A549 (cell line): ENCODE measurements at regions not wholly inside any gene's neighbourhood (a gene's known extent, or its start where the extent isn't known, plus 50 kb on each side); places are given as distances from the start of the nearest gene placed in this dataset.

Experiments used
- ATAC-seq, 2 experiments: fragments of 200-7000 bp in 1 of 2; fragments of >200 bp in 1 of 2; cut with Nextera tagmentation in 1 of 2; cut with Tn5 transposase in 1 of 2; 3 replicates each; pipeline versions ENCODE4 v1.8.0 to v1.9.1; 2018 to 2020; ENCODE audit warnings: mild to moderate bottlenecking in 1 of 2, moderate library complexity in 1 of 2
- CTCF ChIA-PET: fragments of 300-600 bp; sonication (Branson Sonifier 250); formaldehyde crosslinking; extraction: SDS; loops from one replicate; lab custom pipeline; 2021; ENCODE audit warnings: antibody characterized with exemption, inconsistent platforms; lab: Yijun Ruan, JAX
- POLR2A ChIA-PET: fragments of 350-600 bp; formaldehyde crosslinking; extraction: SDS; loops from one replicate; lab custom pipeline; 2021; ENCODE audit warnings: antibody characterized with exemption, inconsistent platforms; lab: Yijun Ruan, JAX
- DNase-seq, 2 experiments: peaks; one replicate each; pipeline versions ENCODE4 v3.0.0 to v3.0.0-alpha.2; 2011 to 2016; ENCODE audit warnings: low read depth in 1 of 2, low spot score in 1 of 2
- FAIRE-seq: peaks from 2 replicates; lab custom pipeline; 2011; peaks lifted over from hg19 to GRCh38; lab: Jason Lieb, UNC
- H3K27ac ChIP-seq, 2 experiments: fragments of >200 bp; sonication (Bioruptor Twin); formaldehyde crosslinking; 3 replicates each; pipeline ENCODE4 v1.5.1; 2016 to 2017
- H3K4me1 ChIP-seq: fragments of >200 bp; sonication (Bioruptor Twin); formaldehyde crosslinking; 3 replicates; pipeline ENCODE4 v1.6.1; 2016
- H3K4me2 ChIP-seq: fragments of >200 bp; sonication (Bioruptor Twin); formaldehyde crosslinking; 3 replicates; pipeline ENCODE4 v1.6.1; 2016
- H3K4me3 ChIP-seq: fragments of >200 bp; sonication (Bioruptor Twin); formaldehyde crosslinking; 3 replicates; pipeline ENCODE4 v1.5.1; 2016
- H3K9me3 ChIP-seq: fragments of >200 bp; sonication (Bioruptor Twin); formaldehyde crosslinking; 3 replicates; pipeline ENCODE4 v1.6.1; 2016
- ATOH8 ChIP-seq: fragments of 250-450 bp; sonication (Bioruptor Pico); IDR thresholded peaks from 2 replicates; pipeline ENCODE4 v1.5.0; 2020; ENCODE audit warnings: low read depth, mild to moderate bottlenecking, moderate library complexity
- CBX2 ChIP-seq: fragments of 200-600 bp; sonication (generic); IDR thresholded peaks from 2 replicates; pipeline ENCODE4 v1.6.1; 2016; ENCODE audit warnings: low read depth, mild to moderate bottlenecking, borderline replicate concordance
- CEBPB ChIP-seq, 2 experiments: fragments of >200 bp in 1 of 2; sonication (Bioruptor Twin) in 1 of 2; formaldehyde crosslinking in 1 of 2; IDR thresholded peaks; 2 replicates each; pipeline ENCODE4 v1.6.1; 2012 to 2016
- CHD4 ChIP-seq: fragments of 200-600 bp; sonication (generic); IDR thresholded peaks from 2 replicates; pipeline ENCODE4 v1.6.1; 2016; ENCODE audit warnings: antibody characterized with exemption, mild to moderate bottlenecking, borderline replicate concordance
- CTCF ChIP-seq: fragments of >200 bp; sonication (Bioruptor Twin); formaldehyde crosslinking; IDR thresholded peaks from 3 replicates; pipeline ENCODE4 v1.5.1; 2016
- E2F6 ChIP-seq: IDR thresholded peaks from 2 replicates; pipeline ENCODE4 v1.6.1; 2012; ENCODE audit warnings: low read depth, borderline replicate concordance
- EP300 ChIP-seq, 2 experiments: fragments of >200 bp; sonication (Bioruptor Twin); formaldehyde crosslinking; IDR thresholded peaks; 2 replicates in 1 of 2; 3 replicates in 1 of 2; pipeline ENCODE4 v1.6.1; 2016 to 2017
- ESRRA ChIP-seq: fragments of 150-350 bp; IDR thresholded peaks from 2 replicates; pipeline ENCODE4 v1.6.1; 2014; ENCODE audit warnings: mild to moderate bottlenecking, low read length, borderline replicate concordance
- FOSB ChIP-seq: fragments of 250-450 bp; sonication (Bioruptor Pico); IDR thresholded peaks from 2 replicates; pipeline ENCODE4 v1.5.0; 2020; ENCODE audit warnings: mild to moderate bottlenecking, moderate library complexity
- FOSL2 ChIP-seq, 2 experiments: fragments of 450-650 bp in 1 of 2; fragments of >200 bp in 1 of 2; sonication (Bioruptor Twin) in 1 of 2; formaldehyde crosslinking; IDR thresholded peaks; 2 replicates each; pipeline versions ENCODE4 v1.5.0 to v1.6.1; 2016 to 2020; ENCODE audit warnings: mild to moderate bottlenecking in 1 of 2, moderate library complexity in 1 of 2
- HEYL ChIP-seq: fragments of 250-450 bp; sonication (Bioruptor Pico); IDR thresholded peaks from 2 replicates; pipeline ENCODE4 v1.8.0; 2021; ENCODE audit warnings: mild to moderate bottlenecking, moderate library complexity
- HOXA7 ChIP-seq: fragments of 250-450 bp; sonication (Bioruptor Pico); IDR thresholded peaks from 2 replicates; pipeline ENCODE4 v1.5.0; 2020; ENCODE audit warnings: mild to moderate bottlenecking, moderate library complexity
- HOXB13 ChIP-seq: fragments of 250-450 bp; sonication (Bioruptor Pico); IDR thresholded peaks from 2 replicates; pipeline ENCODE4 v1.5.0; 2020; ENCODE audit warnings: low read depth, mild to moderate bottlenecking, moderate library complexity
- HOXB5 ChIP-seq: fragments of 250-450 bp; sonication (Bioruptor Pico); IDR thresholded peaks from 2 replicates; pipeline ENCODE4 v1.5.0; 2020; ENCODE audit warnings: mild to moderate bottlenecking, moderate library complexity
- JUN ChIP-seq, 2 experiments: fragments of >200 bp; sonication (Bioruptor Twin); formaldehyde crosslinking; IDR thresholded peaks; 2 replicates in 1 of 2; 3 replicates in 1 of 2; pipeline ENCODE4 v1.6.1; 2016 to 2017
- MAX ChIP-seq: IDR thresholded peaks from 2 replicates; pipeline ENCODE4 v1.6.1; 2012
- MYC ChIP-seq: IDR thresholded peaks from 2 replicates; pipeline ENCODE4 v1.6.1; 2012; ENCODE audit warnings: mild to moderate bottlenecking, inconsistent platforms, low read length, improper control_type of control experiment, borderline replicate concordance
- NPAS2 ChIP-seq: fragments of 250-450 bp; sonication (Bioruptor Pico); IDR thresholded peaks from 2 replicates; pipeline ENCODE4 v1.8.0; 2022; ENCODE audit warnings: mild to moderate bottlenecking, moderate library complexity, borderline replicate concordance
- NR3C1 ChIP-seq: fragments of >200 bp; sonication (Bioruptor Twin); formaldehyde crosslinking; IDR thresholded peaks from 3 replicates; pipeline ENCODE4 v1.6.1; 2017
- POLR2A ChIP-seq: IDR thresholded peaks from 2 replicates; pipeline ENCODE4 v1.6.1; 2012; ENCODE audit warnings: mild to moderate bottlenecking, low read length
- POLR2AphosphoS2 ChIP-seq: conservative IDR thresholded peaks from 2 replicates; pipeline ENCODE4 v1.6.1; 2012; ENCODE audit warnings: low read length, improper control_type of control experiment, inconsistent platforms
- RAD21 ChIP-seq, 2 experiments: fragments of >200 bp in 1 of 2; sonication (Bioruptor Twin) in 1 of 2; formaldehyde crosslinking in 1 of 2; IDR thresholded peaks in 1 of 2; conservative IDR thresholded peaks in 1 of 2; 2 replicates in 1 of 2; 3 replicates in 1 of 2; pipeline ENCODE4 v1.6.1; 2012 to 2018; ENCODE audit warnings: inconsistent platforms in 1 of 2
- RARB ChIP-seq: fragments of 250-450 bp; sonication (Bioruptor Pico); IDR thresholded peaks from 2 replicates; pipeline ENCODE4 v1.8.0; 2021; ENCODE audit warnings: mild to moderate bottlenecking, moderate library complexity
- RNF2 ChIP-seq: fragments of 200-600 bp; sonication (generic); IDR thresholded peaks from 2 replicates; pipeline ENCODE4 v1.6.1; 2016; ENCODE audit warnings: low read depth, mild to moderate bottlenecking, antibody characterized with exemption, moderate library complexity, borderline replicate concordance
- SREBF2 ChIP-seq: fragments of 450-650 bp; IDR thresholded peaks from 2 replicates; pipeline ENCODE4 v1.6.1; 2014; ENCODE audit warnings: mild to moderate bottlenecking, moderate library complexity
- TP53 ChIP-seq: fragments of 250-450 bp; sonication (Bioruptor Pico); IDR thresholded peaks from 2 replicates; pipeline ENCODE4 v1.5.0; 2021; ENCODE audit warnings: mild to moderate bottlenecking, moderate library complexity
- ZFP36 ChIP-seq: fragments of 450-650 bp; IDR thresholded peaks from 2 replicates; pipeline ENCODE4 v1.6.1; 2014; ENCODE audit warnings: borderline replicate concordance; ENCODE audit not compliant: partially characterized antibody
- ZSCAN20 ChIP-seq: fragments of 250-450 bp; sonication (Bioruptor Pico); IDR thresholded peaks from 2 replicates; pipeline ENCODE4 v1.8.0; 2022; ENCODE audit warnings: mild to moderate bottlenecking, moderate library complexity
- WGBS: methylation state at CpG from one replicate; pipeline ENCODE4 v1.1.6; 2017; ENCODE audit errors: missing lambda C conversion rate; 5-methylcytosine and 5-hydroxymethylcytosine counted together

GRCh38 chr4:180086480-180087190 is 2156.6 kb upstream of the TENM3 start:
- POLR2A ChIA-PET: no interaction called here
- TF ChIP-seq MAX: no peak
- TF ChIP-seq RNF2: no peak
- no peak for TF ChIP-seq SREBF2
- WGBS: 0% methylated on average over 2 of the region's 2 CpGs

GRCh38 chr4:180098586-180098985 is 2144.6 kb upstream of the TENM3 start:
- ChIA-PET POLR2A (no interaction called here), CTCF (no interaction called here)
- no peak for DNase-seq
- H3K4me2 ChIP-seq: no peak overlapping the region
- no peak overlapping the region for H3K27ac ChIP-seq
- no peak for ATAC-seq
- H3K4me3 ChIP-seq: no peak overlapping the region
- no peak for TF ChIP-seq CEBPB (IDR thresholded peaks at IDR 0.05)
- TF ChIP-seq POLR2AphosphoS2: no peak
- no peak for TF ChIP-seq FOSL2 (IDR thresholded peaks at IDR 0.05)
- TF ChIP-seq FOSL2 (CRISPR knock-in tag; IDR thresholded peaks at IDR 0.05): no peak
- no peak for TF ChIP-seq ZFP36
- no peak for TF ChIP-seq CBX2
- TF ChIP-seq TP53 (CRISPR knock-in tag): no peak
- TF ChIP-seq HOXB13 (CRISPR knock-in tag): no peak
- TF ChIP-seq FOSB (CRISPR knock-in tag): no peak
- no peak for TF ChIP-seq ZSCAN20 (CRISPR knock-in tag)
- TF ChIP-seq CTCF: no peak
- no peak for TF ChIP-seq MYC
- no peaks in the 10 kb centered on the region for H3K9me3 ChIP-seq
- no peak for FAIRE-seq
- H3K4me1 ChIP-seq: no peaks in the 10 kb centered on the region

More at GRCh38 chr4:180086480-180087190, 2156.6 kb upstream of the TENM3 start:
- CTCF ChIA-PET: no interaction called here
- FAIRE-seq: no peak
- no peak overlapping the region for H3K27ac ChIP-seq
- no peak overlapping the region for H3K4me3 ChIP-seq
- H3K4me1 ChIP-seq: no peaks in the 10 kb centered on the region
- no peak for DNase-seq
- no peaks in the 10 kb centered on the region for H3K9me3 ChIP-seq
- ATAC-seq: no peak
- H3K4me2 ChIP-seq: no peak overlapping the region

GRCh38 chr4:180099957-180100356 is 2143.2 kb upstream of the TENM3 start:
- Histone ChIP-seq H3K27ac (no peak overlapping the region), H3K9me3 (no peaks in the 10 kb centered on the region), H3K4me1 (no peaks in the 10 kb centered on the region), H3K4me2 (no peak overlapping the region), H3K4me3 (no peak overlapping the region)
- DNase-seq (no peak), ATAC-seq (no peak), FAIRE-seq (no peak)
- TF ChIP-seq HOXB5 (CRISPR knock-in tag) (no peak), NR3C1 (no peak), NPAS2 (CRISPR knock-in tag) (no peak), HEYL (no peak), RARB (CRISPR knock-in tag) (no peak), HOXA7 (CRISPR knock-in tag) (no peak), RNF2 (no peak), HOXB13 (CRISPR knock-in tag) (no peak), ESRRA (no peak), EP300 (IDR thresholded peaks at IDR 0.05) (no peak), CTCF (no peak), MYC (no peak), CEBPB (IDR thresholded peaks at IDR 0.05) (no peak), JUN (IDR thresholded peaks at IDR 0.05) (no peak), CHD4 (no peak), RAD21 (conservative IDR thresholded peaks at IDR 0.05 in 1 of 2, IDR thresholded peaks at IDR 0.05 in 1 of 2) (no peak), POLR2A (no peak), ZSCAN20 (CRISPR knock-in tag) (no peak), E2F6 (no peak), ATOH8 (CRISPR knock-in tag) (no peak)
- WGBS: 5% methylated on average over 5 of the region's 5 CpGs
- CTCF ChIA-PET: no interaction called here
- POLR2A ChIA-PET: no interaction called here
